ENCODE measurements at regions not wholly inside any gene's neighbourhood (a gene's known extent, or its start where the extent isn't known, plus 50 kb on each side); places are given as distances from the start of the nearest gene placed in this dataset.
"Not testable (repeated sequence)": the region's sequence is repeated elsewhere in the genome, so short reads cannot be mapped to it uniquely, and the experiment has no call there.

- not testable (repeated sequence) for TF ChIP-seq CTCF, POLR2A, POLR2AphosphoS5 (IDR thresholded peaks at IDR 0.05)
Measured at GRCh38 chr16:34098033-34098432, 638.6 kb downstream of the TP53TG3F start.
